GM18499 (cell line): ENCODE measurements at regions not wholly inside any gene's neighbourhood (a gene's known extent, or its start where the extent isn't known, plus 50 kb on each side); places are given as distances from the start of the nearest gene placed in this dataset.

Source experiments
- ATAC-seq: cut with Tn5 transposase; IDR thresholded peaks from one replicate; pipeline ENCODE4 v1.9.1; 2021; ENCODE audit warnings: moderate number of reproducible peaks; ENCODE audit not compliant: insufficient read depth, unreplicated experiment

GRCh38 chr13:95492044-95492801 lies 60.3 kb upstream of the CLDN10 start:
- no peak for ATAC-seq

- ATAC-seq = no peak
These were observed 58.3 kb upstream of the CLDN10 start for GRCh38 chr13:95494082-95494681.

GRCh38 chr13:95496485-95496884 lies 56.0 kb upstream of the CLDN10 start:
- no peak for ATAC-seq

GRCh38 chr13:95497381-95497807 lies 55.1 kb upstream of the CLDN10 start:
- ATAC-seq = no peak

GRCh38 chr13:95498886-95499285 lies 53.6 kb upstream of the CLDN10 start:
- no peak for ATAC-seq

GRCh38 chr13:95499811-95500712 lies 52.5 kb upstream of the CLDN10 start:
- ATAC-seq = no peak

GRCh38 chr13:95502216-95502615 lies 50.3 kb upstream of the CLDN10 start:
- ATAC-seq = no peak
